ENCODE measurements at regions not wholly inside any gene's neighbourhood (a gene's known extent, or its start where the extent isn't known, plus 50 kb on each side); places are given as distances from the start of the nearest gene placed in this dataset.

- Histone ChIP-seq H3K9me3 (ENCODE audit: control insufficient read depth, insufficient read depth, low read depth, low read length) (no peaks in the 10 kb centered on the region), H3K27ac (ENCODE audit: extremely low read depth, low read depth, low read length) (no peak overlapping the region), H3K4me1 (ENCODE audit: control insufficient read depth, insufficient read depth, low read length) (no peaks in the 10 kb centered on the region), H3K36me3 (ENCODE audit: control insufficient read depth in 2 of 2, insufficient read depth in 1 of 2, low read length in 2 of 2) (no peaks in the 10 kb centered on the region), H3K4me3 (ENCODE audit: low read depth, low read length) (no peak overlapping the region)
- CTCF ChIA-PET: interaction anchor here (0.6 to 1.9 kb wide), 2 partner anchors 13 to 1892 kb away, joined by 3 to 7 read pairs; no protein-coding TSS in a partner anchor
- TF ChIP-seq REPIN1 (tag by site-specific recombination; IDR thresholded peaks at IDR 0.05; ENCODE audit: low read depth) (no peak), ZNF184 (tag by site-specific recombination; IDR thresholded peaks at IDR 0.05) (no peak), ZNF777 (tag by site-specific recombination; IDR thresholded peaks at IDR 0.05; ENCODE audit: borderline replicate concordance) (no peak), SALL2 (tag by site-specific recombination; IDR thresholded peaks at IDR 0.05; ENCODE audit: borderline replicate concordance) (no peak), ZSCAN30 (tag by site-specific recombination; IDR thresholded peaks at IDR 0.05) (no peak), ZNF223 (tag by site-specific recombination; IDR thresholded peaks at IDR 0.05) (no peak), ZNF239 (tag by site-specific recombination; IDR thresholded peaks at IDR 0.05) (no peak), ZNF449 (tag by site-specific recombination; IDR thresholded peaks at IDR 0.05) (no peak), ZNF776 (tag by site-specific recombination; IDR thresholded peaks at IDR 0.05; ENCODE audit: borderline replicate concordance) (no peak), ZNF114 (tag by site-specific recombination; IDR thresholded peaks at IDR 0.05) (no peak), SCRT2 (tag by site-specific recombination; IDR thresholded peaks at IDR 0.05) (no peak), GLIS1 (tag by site-specific recombination; IDR thresholded peaks at IDR 0.05) (no peak), ZBTB7A (tag by site-specific recombination; IDR thresholded peaks at IDR 0.05; ENCODE audit: low read depth) (no peak)
- TF ChIP-seq, protein P1, sequence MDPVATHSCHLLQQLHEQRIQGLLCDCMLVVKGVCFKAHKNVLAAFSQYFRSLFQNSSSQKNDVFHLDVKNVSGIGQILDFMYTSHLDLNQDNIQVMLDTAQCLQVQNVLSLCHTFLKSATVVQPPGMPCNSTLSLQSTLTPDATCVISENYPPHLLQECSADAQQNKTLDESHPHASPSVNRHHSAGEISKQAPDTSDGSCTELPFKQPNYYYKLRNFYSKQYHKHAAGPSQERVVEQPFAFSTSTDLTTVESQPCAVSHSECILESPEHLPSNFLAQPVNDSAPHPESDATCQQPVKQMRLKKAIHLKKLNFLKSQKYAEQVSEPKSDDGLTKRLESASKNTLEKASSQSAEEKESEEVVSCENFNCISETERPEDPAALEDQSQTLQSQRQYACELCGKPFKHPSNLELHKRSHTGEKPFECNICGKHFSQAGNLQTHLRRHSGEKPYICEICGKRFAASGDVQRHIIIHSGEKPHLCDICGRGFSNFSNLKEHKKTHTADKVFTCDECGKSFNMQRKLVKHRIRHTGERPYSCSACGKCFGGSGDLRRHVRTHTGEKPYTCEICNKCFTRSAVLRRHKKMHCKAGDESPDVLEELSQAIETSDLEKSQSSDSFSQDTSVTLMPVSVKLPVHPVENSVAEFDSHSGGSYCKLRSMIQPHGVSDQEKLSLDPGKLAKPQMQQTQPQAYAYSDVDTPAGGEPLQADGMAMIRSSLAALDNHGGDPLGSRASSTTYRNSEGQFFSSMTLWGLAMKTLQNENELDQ (tag by site-specific recombination; IDR thresholded peaks at IDR 0.05; ENCODE audit: low read depth): no peak
- POLR2A ChIA-PET: no interaction called here
Observed at GRCh38 chr1:71330991-71331390, 250.2 kb upstream of the ZRANB2 start.

GRCh38 chr1:71324671-71325267 is 243.9 kb upstream of the ZRANB2 start:
- Histone ChIP-seq H3K36me3 (ENCODE audit: control insufficient read depth in 2 of 2, insufficient read depth in 1 of 2, low read length in 2 of 2) (no peaks in the 10 kb centered on the region), H3K9me3 (ENCODE audit: control insufficient read depth, insufficient read depth, low read depth, low read length) (no peaks in the 10 kb centered on the region), H3K27ac (ENCODE audit: extremely low read depth, low read depth, low read length) (no peak overlapping the region), H3K4me3 (ENCODE audit: low read depth, low read length) (no peak overlapping the region), H3K4me1 (ENCODE audit: control insufficient read depth, insufficient read depth, low read length) (no peaks in the 10 kb centered on the region)
- ChIA-PET CTCF (interaction anchor here (0.6 kb wide), 1 partner anchor 306 kb away, joined by 3 read pairs; no protein-coding TSS in a partner anchor), POLR2A (no interaction called here)
- TF ChIP-seq SALL2 (tag by site-specific recombination; IDR thresholded peaks at IDR 0.05; ENCODE audit: borderline replicate concordance) (no peak), ZNF223 (tag by site-specific recombination; IDR thresholded peaks at IDR 0.05) (no peak), ELK4 (IDR thresholded peaks at IDR 0.05; ENCODE audit: borderline replicate concordance, low read depth, low read length) (no peak), ZNF449 (tag by site-specific recombination; IDR thresholded peaks at IDR 0.05) (no peak), ZNF248 (tag by site-specific recombination; IDR thresholded peaks at IDR 0.05) (no peak), ZNF544 (tag by site-specific recombination; IDR thresholded peaks at IDR 0.05) (no peak), ZNF10 (tag by site-specific recombination; IDR thresholded peaks at IDR 0.05) (no peak), KLF7 (tag by site-specific recombination; IDR thresholded peaks at IDR 0.05; ENCODE audit: borderline replicate concordance) (no peak), ZNF561 (tag by site-specific recombination; IDR thresholded peaks at IDR 0.05; ENCODE audit: borderline replicate concordance) (no peak), ZNF302 (tag by site-specific recombination; IDR thresholded peaks at IDR 0.05; ENCODE audit: low read depth) (no peak)
